ENCODE measurements at regions not wholly inside any gene's neighbourhood (a gene's known extent, or its start where the extent isn't known, plus 50 kb on each side); places are given as distances from the start of the nearest gene placed in this dataset.
A peak's percentile ranks its signal among the peaks of the same experiment; 100 is the strongest.

- Histone ChIP-seq H4K20me1 (peaks cover 100% of the 10 kb centered on the region), H3K4me1 (peaks cover 29% of the 10 kb centered on the region), H3K9ac (no peak overlapping the region), H3K27ac (no peak overlapping the region), H3K9me3 (no peaks in the 10 kb centered on the region), H3K4me3 (no peak overlapping the region), H3K36me3 (no peaks in the 10 kb centered on the region), H3K4me2 (peak overlapping the region; percentile 65), H3K27me3 (peaks cover 100% of the 10 kb centered on the region)
- no peak for TF ChIP-seq Cebpa-rat (IDR thresholded peaks at IDR 0.05)
These were observed 318.9 kb downstream of the CTTN start for GRCh38 chr11:70716986-70717775.

DNA sequence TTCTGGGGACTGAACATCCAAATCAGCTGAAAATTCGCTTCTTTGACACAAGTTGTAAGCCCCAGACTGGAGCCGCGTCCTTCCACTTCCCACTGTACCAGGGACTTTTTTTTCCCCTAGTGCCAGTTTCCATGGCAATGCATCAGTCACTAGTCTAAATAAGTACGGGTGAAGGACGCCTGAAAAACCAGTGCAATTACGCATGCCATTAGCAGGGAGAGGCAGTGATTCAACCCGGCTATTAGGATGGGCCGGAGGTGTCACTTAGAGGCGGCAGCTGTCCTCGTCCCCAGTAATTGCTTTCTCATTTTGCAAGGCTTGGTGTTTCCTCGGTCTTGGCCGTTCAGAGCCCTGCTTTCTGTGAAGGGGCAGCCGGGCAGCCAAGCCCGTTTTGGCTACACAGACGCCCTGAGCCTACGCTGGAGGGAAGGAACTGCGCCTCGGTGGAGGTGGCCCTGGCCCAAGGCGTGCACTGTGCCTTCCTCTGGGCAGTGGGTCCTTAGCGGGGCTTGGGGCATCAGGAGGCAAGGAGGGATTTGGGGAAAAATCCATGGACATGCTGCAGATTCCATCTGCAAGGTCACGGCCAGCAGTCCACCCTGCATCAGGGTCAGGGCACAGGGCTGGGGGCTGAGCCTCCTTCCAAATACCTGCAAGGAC, 319.7 kb downstream of the CTTN start:
- Histone ChIP-seq H4K20me1 (peaks cover 99% of the 10 kb centered on the region), H3K4me3 (no peak overlapping the region), H3K27ac (no peak overlapping the region), H3K9ac (no peak overlapping the region), H3K9me3 (no peaks in the 10 kb centered on the region), H3K4me1 (peaks cover 29% of the 10 kb centered on the region), H3K27me3 (peaks cover 100% of the 10 kb centered on the region), H3K4me2 (peak overlapping the region; percentile 65; the same call in 1 of the 2 replicates), H3K36me3 (no peaks in the 10 kb centered on the region)
- TF ChIP-seq Cebpa-rat (IDR thresholded peaks at IDR 0.05), result no peak

GRCh38 chr11:70719516-70719915, 321.2 kb downstream of the CTTN start:
- H3K36me3 ChIP-seq, result no peaks in the 10 kb centered on the region
- H3K4me2 ChIP-seq, result no peak overlapping the region
- no peak overlapping the region for H3K9ac ChIP-seq
- TF ChIP-seq Cebpa-rat (IDR thresholded peaks at IDR 0.05), result no peak
- H3K4me3 ChIP-seq, result no peak overlapping the region
- H3K27me3 ChIP-seq, result peaks cover 100% of the 10 kb centered on the region
- H3K9me3 ChIP-seq, result no peaks in the 10 kb centered on the region
- peaks cover 85% of the 10 kb centered on the region for H4K20me1 ChIP-seq
- peaks cover 35% of the 10 kb centered on the region for H3K4me1 ChIP-seq
- H3K27ac ChIP-seq, result no peak overlapping the region

DNA sequence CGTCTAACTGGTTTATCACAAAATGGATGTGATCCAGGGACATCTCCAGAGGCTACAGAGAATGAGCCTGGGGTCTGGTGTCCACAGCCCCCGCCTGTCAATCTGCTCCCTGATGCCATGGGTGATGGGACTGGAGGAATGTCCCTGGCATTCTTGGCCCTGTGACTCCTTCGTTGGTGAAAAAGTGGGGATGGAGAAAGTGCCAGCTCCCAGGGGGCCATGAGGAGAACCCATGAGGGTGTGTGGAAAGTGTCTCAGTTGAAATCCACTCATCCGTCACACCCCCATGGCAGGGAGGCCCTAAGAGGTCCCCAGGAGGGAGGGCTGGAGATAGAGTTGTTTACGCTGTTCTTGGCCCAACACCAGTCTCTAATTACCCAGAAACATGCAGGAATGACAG, 322.0 kb downstream of the CTTN start:
- Histone ChIP-seq H3K4me2 (peak overlapping the region; percentile 24), H3K4me1 (peaks cover 43% of the 10 kb centered on the region), H3K4me3 (no peak overlapping the region), H3K27ac (no peak overlapping the region), H3K9me3 (no peaks in the 10 kb centered on the region), H4K20me1 (peaks cover 80% of the 10 kb centered on the region), H3K27me3 (peaks cover 95% of the 10 kb centered on the region), H3K36me3 (no peaks in the 10 kb centered on the region), H3K9ac (no peak overlapping the region)
- no peak for TF ChIP-seq Cebpa-rat (IDR thresholded peaks at IDR 0.05)

- no peaks in the 10 kb centered on the region for H3K9me3 ChIP-seq
- TF ChIP-seq Cebpa-rat (IDR thresholded peaks at IDR 0.05), result no peak
- H3K4me1 ChIP-seq, result peaks cover 49% of the 10 kb centered on the region
- no peak overlapping the region for H3K27ac ChIP-seq
- no peaks in the 10 kb centered on the region for H3K36me3 ChIP-seq
- H3K4me3 ChIP-seq, result no peak overlapping the region
- peaks cover 76% of the 10 kb centered on the region for H4K20me1 ChIP-seq
- no peak overlapping the region for H3K9ac ChIP-seq
- H3K27me3 ChIP-seq, result peaks cover 88% of the 10 kb centered on the region
- no peak overlapping the region; the same call in 1 of the 2 replicates for H3K4me2 ChIP-seq
These were observed 322.7 kb downstream of the CTTN start for GRCh38 chr11:70721006-70721405.

DNA sequence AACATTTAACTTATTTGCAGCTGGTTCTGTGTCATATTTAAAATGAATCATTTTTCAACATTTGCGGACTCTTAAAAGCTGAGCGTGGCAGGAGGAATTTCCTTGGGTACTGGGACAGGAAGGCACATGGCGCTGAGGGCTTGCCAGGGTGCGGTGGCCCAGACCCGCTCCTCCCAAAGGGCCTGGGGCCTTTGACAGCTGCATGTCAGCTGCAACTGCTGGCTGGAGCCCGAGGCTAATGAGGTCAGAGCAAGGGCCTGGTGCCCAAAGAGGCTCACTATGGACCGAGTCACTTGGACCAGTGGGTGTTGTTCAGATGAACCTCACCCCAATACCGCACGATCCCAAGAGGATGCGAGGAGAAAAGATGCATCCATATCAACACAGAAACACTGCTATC, 326.9 kb downstream of the CTTN start:
- Histone ChIP-seq H3K4me1 (peaks cover 39% of the 10 kb centered on the region), H3K4me2 (peak overlapping the region; percentile 69), H3K9ac (no peak overlapping the region), H3K27me3 (peaks cover 45% of the 10 kb centered on the region), H3K36me3 (no peaks in the 10 kb centered on the region), H3K27ac (no peak overlapping the region), H4K20me1 (peaks cover 33% of the 10 kb centered on the region), H3K9me3 (no peaks in the 10 kb centered on the region), H3K4me3 (no peak overlapping the region)
- TF ChIP-seq Cebpa-rat (IDR thresholded peaks at IDR 0.05), result no peak

GRCh38 chr11:70725739-70726138, 327.4 kb downstream of the CTTN start:
- H3K4me1 ChIP-seq, result peaks cover 34% of the 10 kb centered on the region
- peak overlapping the region; percentile 69 for H3K4me2 ChIP-seq
- no peaks in the 10 kb centered on the region for H3K36me3 ChIP-seq
- no peak overlapping the region for H3K4me3 ChIP-seq
- TF ChIP-seq Cebpa-rat (IDR thresholded peaks at IDR 0.05), result no peak
- no peaks in the 10 kb centered on the region for H3K9me3 ChIP-seq
- H3K9ac ChIP-seq, result no peak overlapping the region
- H3K27ac ChIP-seq, result no peak overlapping the region
- peaks cover 28% of the 10 kb centered on the region; the same call in 1 of the 2 replicates for H4K20me1 ChIP-seq
- H3K27me3 ChIP-seq, result peaks cover 40% of the 10 kb centered on the region

GRCh38 chr11:70727021-70727420, 328.7 kb downstream of the CTTN start:
- Histone ChIP-seq H4K20me1 (peaks cover 16% of the 10 kb centered on the region; the same call in 1 of the 2 replicates), H3K4me2 (no peak overlapping the region), H3K9ac (no peak overlapping the region), H3K27ac (no peak overlapping the region), H3K27me3 (peaks cover 28% of the 10 kb centered on the region), H3K4me1 (peaks cover 32% of the 10 kb centered on the region), H3K36me3 (no peaks in the 10 kb centered on the region), H3K9me3 (no peaks in the 10 kb centered on the region), H3K4me3 (no peak overlapping the region)
- TF ChIP-seq Cebpa-rat (IDR thresholded peaks at IDR 0.05), result no peak

DNA sequence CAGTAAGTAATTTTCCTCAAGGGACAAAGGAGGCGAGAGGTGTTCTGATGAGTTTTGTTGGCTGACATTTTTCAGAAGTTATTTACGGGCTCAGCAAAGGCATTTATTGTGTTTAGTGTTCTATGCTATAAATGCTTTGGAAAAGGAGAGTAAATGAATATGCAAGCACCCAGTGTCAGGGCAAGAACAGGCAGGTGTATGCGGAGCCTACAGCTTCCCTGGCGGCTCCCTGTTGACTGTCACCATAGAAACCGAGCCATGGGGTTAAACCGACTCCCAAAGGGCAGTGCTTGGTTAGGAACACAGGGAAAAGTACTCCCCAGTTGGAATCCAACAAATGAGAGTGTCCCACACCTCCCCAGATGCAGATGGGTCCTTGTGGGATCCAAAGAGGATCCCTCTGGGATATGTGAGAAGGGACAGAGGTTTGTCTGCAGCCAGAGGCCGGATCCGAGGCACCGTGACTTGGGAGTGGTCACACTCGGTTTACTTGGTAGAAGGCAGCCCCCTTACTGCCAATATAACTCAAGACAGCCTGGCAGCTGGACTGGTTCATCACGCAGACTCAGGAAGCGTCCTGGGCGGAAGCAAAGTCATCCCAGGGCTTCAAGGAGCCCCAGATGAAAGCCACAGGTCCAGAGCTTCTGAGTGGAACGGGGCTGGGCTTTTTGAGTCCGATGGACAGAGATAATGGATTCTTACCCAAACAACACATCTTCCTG, 329.7 kb downstream of the CTTN start:
- H3K27me3 ChIP-seq, result peaks cover 17% of the 10 kb centered on the region

More for the DNA sequence above, 329.7 kb downstream of the CTTN start:
- peaks cover 32% of the 10 kb centered on the region for H3K4me1 ChIP-seq
- H3K9me3 ChIP-seq, result no peaks in the 10 kb centered on the region
- peaks cover 6% of the 10 kb centered on the region; the same call in 1 of the 2 replicates for H4K20me1 ChIP-seq
- H3K4me3 ChIP-seq, result no peak overlapping the region
- TF ChIP-seq Cebpa-rat (IDR thresholded peaks at IDR 0.05), result no peak
- no peak overlapping the region for H3K4me2 ChIP-seq
- H3K9ac ChIP-seq, result no peak overlapping the region
- H3K36me3 ChIP-seq, result no peaks in the 10 kb centered on the region
- no peak overlapping the region for H3K27ac ChIP-seq

All from BLaER1 (cell line).